ENCODE measurements at regions not wholly inside any gene's neighbourhood (a gene's known extent, or its start where the extent isn't known, plus 50 kb on each side); places are given as distances from the start of the nearest gene placed in this dataset.

- no peak for TF ChIP-seq POLR2A (IDR thresholded peaks at IDR 0.05; ENCODE audit: low read depth, low read length)
- no peak for TF ChIP-seq EZH2 (IDR thresholded peaks at IDR 0.05; ENCODE audit: borderline replicate concordance, low read depth, low read length, severe bottlenecking)
- TF ChIP-seq CTCF (IDR thresholded peaks at IDR 0.05; ENCODE audit: extremely low read depth in 1 of 2, insufficient read depth in 1 of 2, low read depth in 1 of 2, low read length in 2 of 2) = no peak
- no peak for TF ChIP-seq POLR2AphosphoS5 (IDR thresholded peaks at IDR 0.05; ENCODE audit: insufficient read depth, low read depth, low read length)
- TF ChIP-seq MAX (IDR thresholded peaks at IDR 0.05; ENCODE audit: insufficient read depth, insufficient read length) = no peak
- TF ChIP-seq MYC (IDR thresholded peaks at IDR 0.05; ENCODE audit: low read depth, low read length) = no peak
- TF ChIP-seq FOS (IDR thresholded peaks at IDR 0.05; ENCODE audit: borderline replicate concordance, insufficient read depth, low read length) = no peak
- TF ChIP-seq JUN (IDR thresholded peaks at IDR 0.05; ENCODE audit: borderline replicate concordance, insufficient read depth, insufficient read length, low read depth) = no peak
- no peak for TF ChIP-seq GATA2 (IDR thresholded peaks at IDR 0.05; ENCODE audit: insufficient read depth, insufficient read length, low read depth, low read length)
These were observed 105.9 kb upstream of the PDE10A start for GRCh38 chr6:165768961-165769360.

Data from endothelial cell of umbilical vein (primary cell).